ENCODE measurements at regions not wholly inside any gene's neighbourhood (a gene's known extent, or its start where the extent isn't known, plus 50 kb on each side); places are given as distances from the start of the nearest gene placed in this dataset.

DNA sequence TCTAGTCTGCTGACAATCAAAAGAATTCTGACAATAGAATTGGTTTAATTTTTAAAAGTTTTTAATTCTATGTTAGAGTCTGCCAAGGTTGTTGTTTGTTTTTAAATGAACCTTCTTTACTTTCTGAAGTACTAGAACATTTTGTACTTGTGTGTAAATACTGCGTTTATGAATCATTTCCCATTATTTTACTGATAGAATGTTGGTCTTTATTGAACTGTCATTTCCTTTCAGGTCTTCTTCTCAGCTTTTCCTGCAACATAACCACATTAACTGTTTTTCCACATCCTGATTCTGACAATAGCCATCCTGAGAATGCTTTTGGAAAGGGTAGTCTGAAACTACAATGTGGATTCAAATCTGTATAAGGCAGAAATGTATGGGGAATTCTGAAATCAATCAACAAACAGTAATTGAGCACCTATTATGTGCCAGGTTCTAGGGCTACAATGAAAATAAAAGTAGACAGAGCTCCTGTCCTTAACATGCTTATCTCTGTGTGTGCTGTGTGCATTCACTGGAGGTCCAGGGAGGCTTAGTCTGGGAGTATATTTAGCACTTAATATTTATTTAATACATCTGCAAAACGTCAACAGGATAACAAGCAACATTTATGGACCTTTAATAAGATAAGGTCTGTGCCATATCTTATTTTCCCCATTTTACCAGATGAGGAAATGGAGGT, 73.1 kb upstream of the SLC38A2 start:
- WGBS, 2 experiments (ENCODE audit: extremely low coverage in 2 of 2, insufficient read length in 1 of 2) = no CpG with 5 or more reads among the region's 2 CpGs
- Histone ChIP-seq H3K9ac (ENCODE audit: low read depth, low read length) (peak overlapping the region; percentile 36; the same call in 1 of the 2 replicates), H3K4me1 (ENCODE audit: control insufficient read depth, insufficient read depth, low read length) (peaks cover 11% of the 10 kb centered on the region), H4K8ac (ENCODE audit: low read depth in 2 of 2, low read length in 2 of 2) (peak overlapping the region in 1 of 2 experiments; percentile 32; a peak in 2 of 4 replicates), H2AFZ (replicated peaks; ENCODE audit: low read length, poor library complexity) (no peak overlapping the region), H3K79me1 (ENCODE audit: low read depth in 1 of 2, low read length in 2 of 2) (no peaks in the 10 kb centered on the region), H3K4me3 (ENCODE audit: insufficient read depth, low read depth, low read length) (no peak overlapping the region), H3K9me1 (ENCODE audit: insufficient read depth, low read length) (peaks cover 9% of the 10 kb centered on the region), H3K23ac (ENCODE audit: low read depth, low read length) (peak overlapping the region; percentile 2; the same call in 1 of the 2 replicates), H2AK9ac (replicated peaks; ENCODE audit: low read depth, low read length, poor library complexity) (no peak overlapping the region), H4K20me1 (ENCODE audit: insufficient read depth, low read length) (no peaks in the 10 kb centered on the region), H4K91ac (ENCODE audit: insufficient read depth, low read depth, low read length) (no peak overlapping the region), H2BK20ac (ENCODE audit: low read depth, low read length) (0 out of 2 replicates have a peak overlapping the region, but pooled peaks have one; percentile 7), H3K56ac (ENCODE audit: extremely low read depth, insufficient read depth, low read length) (no peak overlapping the region), H3K4me2 (ENCODE audit: low read depth, low read length) (no peak overlapping the region), H3K36me3 (ENCODE audit: control insufficient read depth, insufficient read depth, low read length) (no peaks in the 10 kb centered on the region), H3K27me3 (ENCODE audit: control insufficient read depth, insufficient read depth, low read length) (no peaks in the 10 kb centered on the region), H2BK120ac (ENCODE audit: low read depth, low read length) (peak overlapping the region; percentile 12; the same call in 1 of the 2 replicates), H2BK5ac (ENCODE audit: low read depth, low read length, poor library complexity, severe bottlenecking) (peak overlapping the region; percentile 1), H3K14ac (replicated peaks; ENCODE audit: low read depth, low read length) (peak overlapping the region; percentile 38; the same call in 1 of the 2 replicates), H2BK15ac (ENCODE audit: low read depth, low read length) (peak overlapping the region; percentile 80; the same call in 2 of the 3 replicates), H2AK5ac (ENCODE audit: low read depth, low read length) (no peak overlapping the region), H3K18ac (ENCODE audit: low read depth, low read length) (peak overlapping the region; percentile 75), H3K4ac (ENCODE audit: low read depth, low read length) (peak overlapping the region; percentile 6; the same call in 1 of the 2 replicates), H3K27ac (ENCODE audit: insufficient read depth, low read length) (no peak overlapping the region), H3K9me3 (ENCODE audit: control insufficient read depth, insufficient read depth, low read length) (no peaks in the 10 kb centered on the region), H4K5ac (ENCODE audit: low read depth, low read length) (no peak overlapping the region; the same call in 1 of the 2 replicates)
- DNase-seq (no peak), ATAC-seq (ENCODE audit: low read depth) (no peak)
- POLR2A ChIA-PET (ENCODE audit: unreplicated experiment) = no interaction called here
- BruUV-seq (replicated peaks) = no TSS peak
- in situ Hi-C loops (cut with MboI; ENCODE audit: low sequenced_read_pairs) = no loop called here
- TF ChIP-seq SMC3 (IDR thresholded peaks at IDR 0.05; ENCODE audit: low read depth, low read length) (no peak), MAZ (IDR thresholded peaks at IDR 0.05; ENCODE audit: borderline replicate concordance, low read depth, low read length) (no peak), CEBPB (IDR thresholded peaks at IDR 0.05; ENCODE audit: low read depth, low read length) (no peak), POLR2A (IDR thresholded peaks at IDR 0.05; ENCODE audit: low read depth, low read length) (no peak), BHLHE40 (IDR thresholded peaks at IDR 0.05; ENCODE audit: low read depth, low read length) (no peak), RAD21 (IDR thresholded peaks at IDR 0.05; ENCODE audit: low read length) (no peak), FOS (IDR thresholded peaks at IDR 0.05; ENCODE audit: low read depth, low read length) (no peak), RCOR1 (IDR thresholded peaks at IDR 0.05; ENCODE audit: insufficient replicate concordance, low read length) (no peak), NFE2L2 (IDR thresholded peaks at IDR 0.05; ENCODE audit: low read depth, low read length) (no peak), CHD1 (IDR thresholded peaks at IDR 0.05; ENCODE audit: low read depth, low read length) (no peak), MAFK (IDR thresholded peaks at IDR 0.05; ENCODE audit: low read depth, low read length) (no peak), MXI1 (IDR thresholded peaks at IDR 0.05; ENCODE audit: borderline replicate concordance, low read depth, low read length) (no peak), RFX5 (IDR thresholded peaks at IDR 0.05; ENCODE audit: low read depth, low read length) (no peak)
- TF ChIP-seq, protein P1, sequence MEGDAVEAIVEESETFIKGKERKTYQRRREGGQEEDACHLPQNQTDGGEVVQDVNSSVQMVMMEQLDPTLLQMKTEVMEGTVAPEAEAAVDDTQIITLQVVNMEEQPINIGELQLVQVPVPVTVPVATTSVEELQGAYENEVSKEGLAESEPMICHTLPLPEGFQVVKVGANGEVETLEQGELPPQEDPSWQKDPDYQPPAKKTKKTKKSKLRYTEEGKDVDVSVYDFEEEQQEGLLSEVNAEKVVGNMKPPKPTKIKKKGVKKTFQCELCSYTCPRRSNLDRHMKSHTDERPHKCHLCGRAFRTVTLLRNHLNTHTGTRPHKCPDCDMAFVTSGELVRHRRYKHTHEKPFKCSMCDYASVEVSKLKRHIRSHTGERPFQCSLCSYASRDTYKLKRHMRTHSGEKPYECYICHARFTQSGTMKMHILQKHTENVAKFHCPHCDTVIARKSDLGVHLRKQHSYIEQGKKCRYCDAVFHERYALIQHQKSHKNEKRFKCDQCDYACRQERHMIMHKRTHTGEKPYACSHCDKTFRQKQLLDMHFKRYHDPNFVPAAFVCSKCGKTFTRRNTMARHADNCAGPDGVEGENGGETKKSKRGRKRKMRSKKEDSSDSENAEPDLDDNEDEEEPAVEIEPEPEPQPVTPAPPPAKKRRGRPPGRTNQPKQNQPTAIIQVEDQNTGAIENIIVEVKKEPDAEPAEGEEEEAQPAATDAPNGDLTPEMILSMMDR (conservative IDR thresholded peaks at IDR 0.05; ENCODE audit: low read depth, low read length) = no peak
- TF ChIP-seq, protein P2, sequence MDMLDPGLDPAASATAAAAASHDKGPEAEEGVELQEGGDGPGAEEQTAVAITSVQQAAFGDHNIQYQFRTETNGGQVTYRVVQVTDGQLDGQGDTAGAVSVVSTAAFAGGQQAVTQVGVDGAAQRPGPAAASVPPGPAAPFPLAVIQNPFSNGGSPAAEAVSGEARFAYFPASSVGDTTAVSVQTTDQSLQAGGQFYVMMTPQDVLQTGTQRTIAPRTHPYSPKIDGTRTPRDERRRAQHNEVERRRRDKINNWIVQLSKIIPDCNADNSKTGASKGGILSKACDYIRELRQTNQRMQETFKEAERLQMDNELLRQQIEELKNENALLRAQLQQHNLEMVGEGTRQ (IDR thresholded peaks at IDR 0.05; ENCODE audit: low read depth, low read length) = no peak
- TF ChIP-seq, protein P3, sequence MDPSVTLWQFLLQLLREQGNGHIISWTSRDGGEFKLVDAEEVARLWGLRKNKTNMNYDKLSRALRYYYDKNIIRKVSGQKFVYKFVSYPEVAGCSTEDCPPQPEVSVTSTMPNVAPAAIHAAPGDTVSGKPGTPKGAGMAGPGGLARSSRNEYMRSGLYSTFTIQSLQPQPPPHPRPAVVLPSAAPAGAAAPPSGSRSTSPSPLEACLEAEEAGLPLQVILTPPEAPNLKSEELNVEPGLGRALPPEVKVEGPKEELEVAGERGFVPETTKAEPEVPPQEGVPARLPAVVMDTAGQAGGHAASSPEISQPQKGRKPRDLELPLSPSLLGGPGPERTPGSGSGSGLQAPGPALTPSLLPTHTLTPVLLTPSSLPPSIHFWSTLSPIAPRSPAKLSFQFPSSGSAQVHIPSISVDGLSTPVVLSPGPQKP (IDR thresholded peaks at IDR 0.05; ENCODE audit: borderline replicate concordance, low read depth, low read length) = no peak
- CTCF ChIA-PET = no interaction called here
- dilution Hi-C loops (cut with HindIII; ENCODE audit: low sequenced_read_pairs, unreplicated experiment) = no loop called here
- intact Hi-C loops (cut with micrococcal nuclease) = no loop called here

Measured in IMR-90 (cell line).